ENCODE measurements at regions not wholly inside any gene's neighbourhood (a gene's known extent, or its start where the extent isn't known, plus 50 kb on each side); places are given as distances from the start of the nearest gene placed in this dataset.

GRCh38 chr3:46087871-46088270, 60.6 kb upstream of the XCR1 start:
- Mint-ChIP-seq H3K27me3 (ENCODE audit: low read depth in 3 of 3) (peaks cover 0 to 8% (median 4%) of the 10 kb centered on the region in 3 donors), H3K9me3 (peaks cover 0 to 1% (median 0%) of the 10 kb centered on the region in 7 donors), H3K4me1 (peaks cover 65% of the 10 kb centered on the region), H3K36me3 (peaks cover 9 to 12% of the 10 kb centered on the region in 2 donors), H3K4me3 (no peak overlapping the region), H3K27ac (peak overlapping the region; percentile 11 to 100 (median 81))
- Histone ChIP-seq H3K9me3 (replicated peaks in 1 of 2; ENCODE audit: control insufficient read depth in 1 of 2, insufficient read depth in 1 of 2, low read length in 2 of 2) (no peaks in the 10 kb centered on the region), H3K4me1 (ENCODE audit: control insufficient read depth in 1 of 2, insufficient read depth in 2 of 2, low read length in 2 of 2) (peaks cover 47% of the 10 kb centered on the region in 2 donors), H3K79me2 (ENCODE audit: insufficient read depth, low read length) (no peaks in the 10 kb centered on the region), H2AFZ (ENCODE audit: insufficient read depth, low read depth, low read length, poor library complexity, severe bottlenecking) (no peak overlapping the region), H3K9ac (ENCODE audit: insufficient read depth, low read length, poor library complexity, severe bottlenecking) (no peak overlapping the region), H3K4me2 (replicated peaks; ENCODE audit: extremely low read depth, low read length, poor library complexity, severe bottlenecking) (no peak overlapping the region), H3K36me3 (replicated peaks in 1 of 2; ENCODE audit: control insufficient read depth in 1 of 2, insufficient read depth in 2 of 2, low read length in 2 of 2) (no peaks in the 10 kb centered on the region), H3K4me3 (replicated peaks in 1 of 3; ENCODE audit: low read depth in 2 of 3, low read length in 3 of 3) (no peak overlapping the region), H4K20me1 (ENCODE audit: insufficient read depth, low read length) (no peaks in the 10 kb centered on the region), H3K27ac (ENCODE audit: low read depth in 1 of 2, low read length in 2 of 2) (peak overlapping the region; percentile 42 to 100), H3K27me3 (ENCODE audit: control insufficient read depth in 2 of 2, insufficient read depth in 2 of 2, low read length in 2 of 2) (no peaks in the 10 kb centered on the region)
- peak; percentile 71 to 82 (median 77) for DNase-seq
- TF ChIP-seq CTCF (IDR thresholded peaks at IDR 0.05), result peak; percentile 70
- intact Hi-C loops (cut with micrococcal nuclease), result loop anchor here (2.0 to 5.0 kb wide), 7 partner anchors 104 to 354 kb away; partner anchors contain the start of genes CCR1 (in 2 of the 2), CCR5 (in 1 of the 2), CCR5AS (in 1 of the 2) and CCRL2 (in 1 of the 2)
- no CpG with 5 or more reads among the region's 3 CpGs for WGBS (ENCODE audit: insufficient coverage)

- no peak overlapping the region for H3K4me2 ChIP-seq (replicated peaks; ENCODE audit: extremely low read depth, low read length, poor library complexity, severe bottlenecking)
- Mint-ChIP-seq H3K4me1 (peaks cover 56% of the 10 kb centered on the region), H3K9me3 (peaks cover 0 to 1% (median 0%) of the 10 kb centered on the region in 7 donors), H3K36me3 (peaks cover 9 to 12% of the 10 kb centered on the region in 2 donors), H3K4me3 (no peak overlapping the region), H3K27me3 (ENCODE audit: low read depth in 3 of 3) (peaks cover 0 to 8% (median 4%) of the 10 kb centered on the region in 3 donors), H3K27ac (peak overlapping the region in 1 of 7 donors; percentile 76)
- no peak for TF ChIP-seq CTCF (IDR thresholded peaks at IDR 0.05)
- 92% methylated on average over 2 of the region's 5 CpGs for WGBS (ENCODE audit: insufficient coverage)
- no peak overlapping the region for H3K9ac ChIP-seq (ENCODE audit: insufficient read depth, low read length, poor library complexity, severe bottlenecking)
- no peaks in the 10 kb centered on the region for H3K79me2 ChIP-seq (ENCODE audit: insufficient read depth, low read length)
- H3K27ac ChIP-seq (ENCODE audit: low read depth in 1 of 2, low read length in 2 of 2), result no peak overlapping the region
- no peak overlapping the region for H3K4me3 ChIP-seq (replicated peaks in 1 of 3; ENCODE audit: low read depth in 2 of 3, low read length in 3 of 3)
- no peaks in the 10 kb centered on the region for H4K20me1 ChIP-seq (ENCODE audit: insufficient read depth, low read length)
- DNase-seq, result no peak
- no peak overlapping the region for H2AFZ ChIP-seq (ENCODE audit: insufficient read depth, low read depth, low read length, poor library complexity, severe bottlenecking)
- no peaks in the 10 kb centered on the region for H3K36me3 ChIP-seq (replicated peaks in 1 of 2; ENCODE audit: control insufficient read depth in 1 of 2, insufficient read depth in 2 of 2, low read length in 2 of 2)
- peaks cover 38% of the 10 kb centered on the region in 2 donors for H3K4me1 ChIP-seq (ENCODE audit: control insufficient read depth in 1 of 2, insufficient read depth in 2 of 2, low read length in 2 of 2)
- H3K9me3 ChIP-seq (replicated peaks in 1 of 2; ENCODE audit: control insufficient read depth in 1 of 2, insufficient read depth in 1 of 2, low read length in 2 of 2), result no peaks in the 10 kb centered on the region
- no peaks in the 10 kb centered on the region for H3K27me3 ChIP-seq (ENCODE audit: control insufficient read depth in 2 of 2, insufficient read depth in 2 of 2, low read length in 2 of 2)
- intact Hi-C loops (cut with micrococcal nuclease), result loop anchor here (5.0 kb wide), 5 partner anchors 105 to 355 kb away; partner anchors contain the start of genes CCR1 (in 2 of the 2) and CCR5 (in 1 of the 2)
Measured at GRCh38 chr3:46086986-46087385, 59.7 kb upstream of the XCR1 start.

Data from CD14-positive monocyte (primary cell).